HCT116 (cell line): ENCODE measurements at regions not wholly inside any gene's neighbourhood (a gene's known extent, or its start where the extent isn't known, plus 50 kb on each side); places are given as distances from the start of the nearest gene placed in this dataset.

Experiments used
- ATAC-seq: fragments of 200-7000 bp; cut with Tn5 transposase; 2 replicates; pipeline ENCODE4 v1.9.1; 2020; ENCODE audit warnings: mild to moderate bottlenecking, moderate library complexity
- BruUV-seq: library from RNA; stranded (reverse); fragments of 400-500 nt; replicated peaks from 2 replicates; lab custom pipeline; 2021; lab: Mats Ljungman, UMichigan
- CTCF ChIA-PET: fragments of 300-600 bp; sonication (Branson Sonifier 250); formaldehyde crosslinking; loops from one replicate; lab custom pipeline; 2021; ENCODE audit warnings: antibody characterized with exemption; lab: Charles Lee
- POLR2A ChIA-PET: fragments of 300-600, 350-600 bp; sonication (Branson Sonifier 250); formaldehyde crosslinking; loops from one replicate; lab custom pipeline; 2021; ENCODE audit warnings: antibody characterized with exemption; lab: Charles Lee
- RAD21 ChIA-PET, 2 experiments: fragments of 300-600 bp; sonication (Branson Sonifier 250); formaldehyde crosslinking; loops; one replicate each; lab custom pipeline; 2023; ENCODE audit warnings: low total read pairs in 2 of 2; ENCODE audit not compliant: uncharacterized antibody in 2 of 2, unreplicated experiment in 2 of 2, low non-redundant PET in 1 of 2; lab: Charles Lee
- DNase-seq: peaks from one replicate; pipeline ENCODE4 v3.0.0-alpha.2; 2010; ENCODE audit warnings: low read depth, low spot score
- H2AFZ ChIP-seq: fragments of 200-600 bp; shearing (Covaris generic), sonication (generic); 2 replicates; pipeline ENCODE4 v1.6.1; 2017; ENCODE audit warnings: low read depth, mixed run types, mixed read lengths, antibody characterized with exemption, low read length; ENCODE audit not compliant: poor library complexity, severe bottlenecking
- H3K27ac ChIP-seq: 2 replicates; pipeline ENCODE4 v1.5.1; 2012; ENCODE audit warnings: low read depth, low read length
- H3K27me3 ChIP-seq: fragments of 200-600 bp; sonication (generic); 2 replicates; pipeline ENCODE4 v1.6.1; 2016; ENCODE audit warnings: mixed run types, low read length, mixed read lengths; ENCODE audit not compliant: insufficient read depth
- H3K36me3 ChIP-seq, 2 experiments: fragments of 200-500 bp in 1 of 2; fragments of 200-600 bp in 1 of 2; sonication (Bioruptor generic) in 1 of 2; sonication (generic) in 1 of 2; 2 replicates each; pipeline versions ENCODE4 v1.5.1 to v1.6.1; 2014 to 2016; ENCODE audit warnings: low read length in 2 of 2, inconsistent platforms in 1 of 2, mixed read lengths in 1 of 2, mixed run types in 1 of 2; ENCODE audit not compliant: insufficient read depth in 2 of 2, control insufficient read depth in 1 of 2
- H3K4me1 ChIP-seq, 2 experiments: fragments of 200-600 bp in 1 of 2; sonication (generic) in 1 of 2; 2 replicates each; pipeline versions ENCODE4 v1.5.1 to v1.6.1; 2012 to 2017; ENCODE audit warnings: low read length in 2 of 2, inconsistent platforms in 1 of 2, mild to moderate bottlenecking in 1 of 2, mixed read lengths in 1 of 2, mixed run types in 1 of 2, moderate library complexity in 1 of 2; ENCODE audit not compliant: insufficient read depth in 2 of 2, control insufficient read depth in 1 of 2
- H3K4me2 ChIP-seq: fragments of 200-600 bp; sonication (generic); 2 replicates; pipeline ENCODE4 v1.6.1; 2017; ENCODE audit warnings: mixed run types, low read length, mixed read lengths
- H3K4me3 ChIP-seq, 2 experiments: fragments of 200-600 bp in 1 of 2; sonication (generic) in 1 of 2; replicated peaks in 1 of 2; 2 replicates each; pipeline ENCODE4 v1.5.1; 2011 to 2016; ENCODE audit warnings: low read length in 2 of 2, control low read depth in 1 of 2, low read depth in 1 of 2, mild to moderate bottlenecking in 1 of 2, mixed read lengths in 1 of 2, mixed run types in 1 of 2
- H3K79me2 ChIP-seq: fragments of 200-600 bp; sonication (generic); 2 replicates; pipeline ENCODE4 v1.6.1; 2017; ENCODE audit warnings: mild to moderate bottlenecking, mixed run types, low read length, moderate library complexity, mixed read lengths; ENCODE audit not compliant: insufficient read depth
- H3K9ac ChIP-seq: fragments of 200-600 bp; sonication (generic); 2 replicates; pipeline ENCODE4 v1.6.1; 2016; ENCODE audit warnings: low read length, mixed read lengths
- H3K9me2 ChIP-seq: fragments of 200-600 bp; sonication (generic), shearing (Covaris generic); 2 replicates; pipeline ENCODE4 v1.6.1; 2017; ENCODE audit warnings: mixed run types, mild to moderate bottlenecking, moderate library complexity; ENCODE audit not compliant: insufficient read depth
- H3K9me3 ChIP-seq, 2 experiments: fragments of 200-500 bp in 1 of 2; fragments of 200-600 bp in 1 of 2; sonication (Bioruptor generic) in 1 of 2; sonication (generic) in 1 of 2; 2 replicates each; pipeline ENCODE4 v1.6.1; 2014 to 2017; ENCODE audit warnings: low read length in 2 of 2, mixed read lengths in 2 of 2, inconsistent platforms in 1 of 2, low read depth in 1 of 2, mild to moderate bottlenecking in 1 of 2, mixed run types in 1 of 2, moderate library complexity in 1 of 2; ENCODE audit not compliant: control insufficient read depth in 1 of 2, insufficient read depth in 1 of 2
- H4K20me1 ChIP-seq: fragments of 200-600 bp; sonication (generic), shearing (Covaris generic); 2 replicates; pipeline ENCODE4 v1.6.1; 2017; ENCODE audit warnings: mixed run types, mild to moderate bottlenecking, moderate library complexity; ENCODE audit not compliant: insufficient read depth
- CBX3 ChIP-seq: IDR thresholded peaks from 2 replicates; pipeline ENCODE4 v1.6.1; 2012; ENCODE audit warnings: low read depth
- CEBPB ChIP-seq: IDR thresholded peaks from 2 replicates; pipeline ENCODE4 v1.6.1; 2012; ENCODE audit warnings: low read depth
- ELF1 ChIP-seq: IDR thresholded peaks from 2 replicates; pipeline ENCODE4 v1.6.1; 2012; ENCODE audit warnings: low read depth, borderline replicate concordance
- EZH2 ChIP-seq: fragments of 200-600 bp; sonication (generic); IDR thresholded peaks from 2 replicates; pipeline ENCODE4 v1.6.1; 2017; ENCODE audit warnings: antibody characterized with exemption, mixed run types
- POLR2A ChIP-seq: IDR thresholded peaks from 2 replicates; pipeline ENCODE4 v1.7.0; 2011; ENCODE audit warnings: borderline replicate concordance; ENCODE audit not compliant: insufficient read depth, insufficient read length; ENCODE audit errors: extremely low read depth
- POLR2AphosphoS5 ChIP-seq: IDR thresholded peaks from 2 replicates; pipeline ENCODE4 v1.6.1; 2011; ENCODE audit warnings: mild to moderate bottlenecking, low read depth, low read length, moderate library complexity
- RAD21 ChIP-seq: IDR thresholded peaks from 2 replicates; pipeline ENCODE4 v1.6.1; 2012; ENCODE audit warnings: low read depth, mild to moderate bottlenecking
- SP1 ChIP-seq: IDR thresholded peaks from 2 replicates; pipeline ENCODE4 v1.6.1; 2012; ENCODE audit warnings: low read depth
- SRF ChIP-seq: IDR thresholded peaks from 2 replicates; pipeline ENCODE4 v1.6.1; 2012; ENCODE audit warnings: low read depth
- TCF7L2 ChIP-seq: IDR thresholded peaks from 2 replicates; pipeline ENCODE4 v1.7.0; 2011; ENCODE audit warnings: borderline replicate concordance, inconsistent platforms; ENCODE audit not compliant: insufficient read depth, insufficient read length; ENCODE audit errors: extremely low read depth
- YY1 ChIP-seq: IDR thresholded peaks from 2 replicates; pipeline ENCODE4 v1.6.1; 2011; ENCODE audit warnings: low read length, low read depth, moderate library complexity, mild to moderate bottlenecking; ENCODE audit not compliant: insufficient replicate concordance; ENCODE audit errors: extremely low read depth
- ZFX ChIP-seq: fragments of 450-650 bp; IDR thresholded peaks from 2 replicates; pipeline ENCODE4 v1.6.1; 2017
- ZNF274 ChIP-seq: fragments of 200-500 bp; sonication (Bioruptor generic); IDR thresholded peaks from 2 replicates; pipeline ENCODE4 v1.6.1; 2014; ENCODE audit warnings: mild to moderate bottlenecking, low read depth, low read length, inconsistent platforms
- intact Hi-C: fragments of 100-400 bp; cut with micrococcal nuclease; formaldehyde crosslinking; loops from 2 replicates; pipeline ENCODE4 v1.10.0; 2022
- TF ChIP-seq, protein P1 (sequence below): IDR thresholded peaks from 2 replicates; pipeline ENCODE4 v1.6.1; 2012
- TF ChIP-seq, protein P2 (sequence below): IDR thresholded peaks from 2 replicates; pipeline ENCODE4 v1.6.1; 2011; ENCODE audit warnings: mild to moderate bottlenecking, low read length, moderate library complexity; ENCODE audit not compliant: insufficient replicate concordance; ENCODE audit errors: extremely low read depth
- TF ChIP-seq, protein P3 (sequence below), 3 experiments: fragments of 200-600 bp in 1 of 3; sonication (generic) in 1 of 3; IDR thresholded peaks in 2 of 3; conservative IDR thresholded peaks in 1 of 3; 2 replicates each; pipeline ENCODE4 v1.5.1; 2012 to 2017; ENCODE audit warnings: low read depth in 2 of 3, low read length in 2 of 3, antibody characterized with exemption in 1 of 3, borderline replicate concordance in 1 of 3, control low read depth in 1 of 3, mild to moderate bottlenecking in 1 of 3, mixed read lengths in 1 of 3, mixed run types in 1 of 3, moderate library complexity in 1 of 3; ENCODE audit not compliant: insufficient read depth in 1 of 3

DNA sequence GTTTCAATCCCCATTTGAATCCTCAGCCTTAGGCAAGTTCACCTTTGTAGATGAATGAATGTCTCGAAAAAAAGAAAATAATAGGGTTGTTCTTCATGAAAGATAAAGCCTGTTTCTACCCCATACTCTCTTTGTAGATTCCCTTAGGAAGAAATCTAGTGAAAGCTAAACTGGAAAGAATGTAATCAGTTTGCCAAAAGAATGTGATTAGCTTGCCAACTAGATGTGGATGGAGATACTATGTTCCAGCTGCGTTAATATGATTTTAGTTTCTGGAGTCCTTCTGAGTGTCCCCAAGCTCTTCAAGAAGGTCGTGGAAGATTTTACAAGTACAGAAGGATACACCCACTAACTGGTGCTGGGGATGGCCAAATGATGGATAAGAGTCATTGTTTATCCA lies 162.3 kb upstream of the EDNRA start:
- TF ChIP-seq POLR2AphosphoS5 (no peak), EZH2 (no peak), ELF1 (no peak), POLR2A (no peak), SP1 (no peak), CEBPB (no peak), TCF7L2 (no peak), YY1 (no peak), RAD21 (no peak), ZFX (no peak), CBX3 (no peak), SRF (no peak), ZNF274 (no peak)
- TF ChIP-seq, protein P1, sequence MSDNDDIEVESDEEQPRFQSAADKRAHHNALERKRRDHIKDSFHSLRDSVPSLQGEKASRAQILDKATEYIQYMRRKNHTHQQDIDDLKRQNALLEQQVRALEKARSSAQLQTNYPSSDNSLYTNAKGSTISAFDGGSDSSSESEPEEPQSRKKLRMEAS, result no peak
- TF ChIP-seq, protein P2, sequence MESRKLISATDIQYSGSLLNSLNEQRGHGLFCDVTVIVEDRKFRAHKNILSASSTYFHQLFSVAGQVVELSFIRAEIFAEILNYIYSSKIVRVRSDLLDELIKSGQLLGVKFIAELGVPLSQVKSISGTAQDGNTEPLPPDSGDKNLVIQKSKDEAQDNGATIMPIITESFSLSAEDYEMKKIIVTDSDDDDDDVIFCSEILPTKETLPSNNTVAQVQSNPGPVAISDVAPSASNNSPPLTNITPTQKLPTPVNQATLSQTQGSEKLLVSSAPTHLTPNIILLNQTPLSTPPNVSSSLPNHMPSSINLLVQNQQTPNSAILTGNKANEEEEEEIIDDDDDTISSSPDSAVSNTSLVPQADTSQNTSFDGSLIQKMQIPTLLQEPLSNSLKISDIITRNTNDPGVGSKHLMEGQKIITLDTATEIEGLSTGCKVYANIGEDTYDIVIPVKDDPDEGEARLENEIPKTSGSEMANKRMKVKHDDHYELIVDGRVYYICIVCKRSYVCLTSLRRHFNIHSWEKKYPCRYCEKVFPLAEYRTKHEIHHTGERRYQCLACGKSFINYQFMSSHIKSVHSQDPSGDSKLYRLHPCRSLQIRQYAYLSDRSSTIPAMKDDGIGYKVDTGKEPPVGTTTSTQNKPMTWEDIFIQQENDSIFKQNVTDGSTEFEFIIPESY, result no peak
- TF ChIP-seq, protein P3, sequence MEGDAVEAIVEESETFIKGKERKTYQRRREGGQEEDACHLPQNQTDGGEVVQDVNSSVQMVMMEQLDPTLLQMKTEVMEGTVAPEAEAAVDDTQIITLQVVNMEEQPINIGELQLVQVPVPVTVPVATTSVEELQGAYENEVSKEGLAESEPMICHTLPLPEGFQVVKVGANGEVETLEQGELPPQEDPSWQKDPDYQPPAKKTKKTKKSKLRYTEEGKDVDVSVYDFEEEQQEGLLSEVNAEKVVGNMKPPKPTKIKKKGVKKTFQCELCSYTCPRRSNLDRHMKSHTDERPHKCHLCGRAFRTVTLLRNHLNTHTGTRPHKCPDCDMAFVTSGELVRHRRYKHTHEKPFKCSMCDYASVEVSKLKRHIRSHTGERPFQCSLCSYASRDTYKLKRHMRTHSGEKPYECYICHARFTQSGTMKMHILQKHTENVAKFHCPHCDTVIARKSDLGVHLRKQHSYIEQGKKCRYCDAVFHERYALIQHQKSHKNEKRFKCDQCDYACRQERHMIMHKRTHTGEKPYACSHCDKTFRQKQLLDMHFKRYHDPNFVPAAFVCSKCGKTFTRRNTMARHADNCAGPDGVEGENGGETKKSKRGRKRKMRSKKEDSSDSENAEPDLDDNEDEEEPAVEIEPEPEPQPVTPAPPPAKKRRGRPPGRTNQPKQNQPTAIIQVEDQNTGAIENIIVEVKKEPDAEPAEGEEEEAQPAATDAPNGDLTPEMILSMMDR (IDR thresholded peaks at IDR 0.05 in 2 of 3, conservative IDR thresholded peaks at IDR 0.05 in 1 of 3; ENCODE audit: borderline replicate concordance in 1 of 3, insufficient read depth in 1 of 3, low read depth in 2 of 3, low read length in 2 of 3), result no peak
- POLR2A ChIA-PET, result no interaction called here
- no peak overlapping the region for H2AFZ ChIP-seq

More for the DNA sequence above, 162.3 kb upstream of the EDNRA start:
- ChIA-PET RAD21 (no interaction called here), CTCF (no interaction called here)
- DNase-seq (no peak), ATAC-seq (no peak)
- Histone ChIP-seq H4K20me1 (no peaks in the 10 kb centered on the region), H3K27ac (no peak overlapping the region), H3K27me3 (no peaks in the 10 kb centered on the region), H3K4me3 (no peak overlapping the region), H3K36me3 (no peaks in the 10 kb centered on the region), H3K9me2 (no peaks in the 10 kb centered on the region), H3K4me1 (no peaks in the 10 kb centered on the region), H3K9me3 (no peaks in the 10 kb centered on the region), H3K79me2 (no peaks in the 10 kb centered on the region), H3K9ac (no peak overlapping the region), H3K4me2 (no peak overlapping the region)
- intact Hi-C loops, result no loop called here
- BruUV-seq, result no TSS peak
